Tibial nerve (tissue), 4 donors: ENCODE measurements at regions not wholly inside any gene's neighbourhood (a gene's known extent, or its start where the extent isn't known, plus 50 kb on each side); places are given as distances from the start of the nearest gene placed in this dataset.

ENCODE experiments used
- CTCF ChIP-seq, 5 experiments: fragments of 200-600 bp in 3 of 5; fragments of 450-650 bp in 2 of 5; sonication (generic) in 3 of 5; IDR thresholded peaks; one replicate each; pipeline ENCODE4 v1.5.1; 2016 to 2019; ENCODE audit warnings: antibody characterized with exemption in 5 of 5, mild to moderate bottlenecking in 3 of 5, moderate library complexity in 2 of 5
- EP300 ChIP-seq, 2 donors: sonication (generic); formaldehyde crosslinking; IDR thresholded peaks; one replicate each; pipeline ENCODE4 v1.6.1; 2017; ENCODE audit warnings: antibody characterized with exemption in 2 of 2, mild to moderate bottlenecking in 1 of 2
- POLR2A ChIP-seq, 2 donors: fragments of 450-650 bp; IDR thresholded peaks; one replicate each; pipeline ENCODE4 v1.6.1; 2017; ENCODE audit warnings: antibody characterized with exemption in 2 of 2, mild to moderate bottlenecking in 2 of 2, moderate library complexity in 2 of 2

- no peak for TF ChIP-seq CTCF (IDR thresholded peaks at IDR 0.05)
- TF ChIP-seq POLR2A (IDR thresholded peaks at IDR 0.05): no peak
- TF ChIP-seq EP300 (IDR thresholded peaks at IDR 0.05): no peak
These were observed 131.3 kb downstream of the SMAD6 start for GRCh38 chr15:66833371-66833770.
